ENCODE measurements at regions not wholly inside any gene's neighbourhood (a gene's known extent, or its start where the extent isn't known, plus 50 kb on each side); places are given as distances from the start of the nearest gene placed in this dataset.
A peak's percentile ranks its signal among the peaks of the same experiment; 100 is the strongest.

DNA sequence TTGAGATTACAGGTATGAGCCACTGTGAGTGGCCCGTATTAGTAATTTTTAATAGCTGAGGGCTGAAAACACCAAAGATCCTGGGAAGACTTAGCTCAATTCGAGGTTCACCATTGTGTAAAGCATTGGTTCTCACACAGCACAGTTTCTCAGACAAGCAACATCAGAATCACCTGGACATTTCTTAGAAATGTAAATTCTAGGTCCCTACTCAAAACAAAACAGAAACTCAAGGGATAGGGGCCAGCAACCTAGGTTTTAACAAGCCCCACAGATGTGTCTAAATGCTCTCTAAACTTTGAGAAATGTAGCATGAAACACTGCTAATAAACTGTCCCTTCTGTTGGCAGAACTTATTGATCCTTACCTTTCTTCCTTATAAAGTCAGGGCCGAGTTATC is 681.2 kb downstream of the RNF144A start:
- DNase-seq (ENCODE audit: low spot score): no peak

DNA sequence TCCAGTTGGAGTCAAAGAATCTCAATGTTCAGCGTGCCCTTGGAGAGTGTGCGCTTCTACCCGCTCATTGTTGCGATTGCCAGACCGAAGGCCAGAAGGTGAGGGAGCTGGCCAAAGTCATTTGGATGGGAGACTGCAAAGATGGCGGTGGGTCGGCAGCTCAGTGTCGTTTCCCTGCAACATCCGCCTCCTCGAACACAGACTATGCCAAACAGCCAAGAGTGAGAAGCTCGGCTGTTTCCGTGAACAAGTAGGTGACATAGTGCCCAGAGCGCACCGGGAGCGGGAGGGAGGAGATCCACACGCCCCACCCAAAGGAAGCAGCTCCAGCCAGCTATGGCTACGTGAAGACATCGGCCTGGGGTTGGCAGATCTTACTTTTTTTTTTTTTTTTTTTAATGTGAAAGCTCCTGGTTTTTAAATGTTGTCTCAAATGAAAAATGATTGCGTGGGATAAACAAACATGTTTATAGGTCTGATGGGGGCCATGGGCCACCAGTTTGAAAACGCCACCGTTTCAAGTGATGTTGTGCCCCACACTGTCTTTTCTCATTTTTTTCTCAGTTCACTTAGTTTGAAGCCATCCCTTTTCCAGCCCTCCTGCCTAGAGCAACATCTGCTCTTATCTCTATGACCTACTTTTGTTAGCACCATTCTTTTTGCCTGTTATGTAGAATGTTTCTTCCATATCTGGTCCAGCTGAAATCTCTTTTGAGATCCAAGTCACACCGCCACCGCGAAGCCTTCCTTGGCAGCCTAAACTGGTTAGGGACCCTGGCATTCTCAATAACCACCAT is 682.4 kb downstream of the RNF144A start:
- no peak for DNase-seq (ENCODE audit: low spot score)

DNA sequence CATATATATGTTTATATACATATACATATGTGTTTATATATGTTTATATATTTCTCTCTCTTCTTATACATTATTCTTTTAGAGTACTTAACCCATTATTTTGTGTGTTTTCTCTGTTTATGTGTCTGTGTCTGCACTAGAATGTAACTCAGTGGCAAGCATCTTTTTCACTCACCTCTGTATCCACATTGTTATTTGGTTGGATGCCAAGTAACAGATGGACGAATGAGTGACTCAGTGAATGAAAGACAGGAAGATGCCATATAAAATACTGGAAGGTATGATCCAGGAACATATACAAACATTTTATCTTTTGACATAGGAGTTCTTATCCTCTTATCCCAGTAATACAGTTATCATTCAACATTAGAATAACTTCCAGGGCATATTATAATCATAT is 684.8 kb downstream of the RNF144A start:
- no peak for DNase-seq (ENCODE audit: low spot score)

DNA sequence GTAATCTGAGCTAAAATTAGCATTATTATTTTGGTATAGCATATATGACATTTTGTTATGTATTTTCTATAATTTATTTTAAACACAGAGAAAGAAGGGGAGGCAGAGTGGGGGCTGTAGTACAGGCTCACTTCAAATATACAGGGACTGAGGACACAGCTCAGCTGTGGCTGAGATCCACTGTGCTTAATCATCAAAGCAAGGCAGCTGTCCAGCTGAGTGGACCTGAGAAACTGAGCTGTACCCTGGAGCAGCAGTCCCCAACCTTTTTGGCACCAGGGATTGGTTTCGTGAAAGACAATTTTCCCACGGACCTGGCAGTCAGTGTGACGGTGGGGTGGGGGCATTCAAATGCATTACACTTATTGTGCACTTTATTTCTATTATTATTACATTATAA is 687.2 kb downstream of the RNF144A start:
- no peak for DNase-seq (ENCODE audit: low spot score)

DNA sequence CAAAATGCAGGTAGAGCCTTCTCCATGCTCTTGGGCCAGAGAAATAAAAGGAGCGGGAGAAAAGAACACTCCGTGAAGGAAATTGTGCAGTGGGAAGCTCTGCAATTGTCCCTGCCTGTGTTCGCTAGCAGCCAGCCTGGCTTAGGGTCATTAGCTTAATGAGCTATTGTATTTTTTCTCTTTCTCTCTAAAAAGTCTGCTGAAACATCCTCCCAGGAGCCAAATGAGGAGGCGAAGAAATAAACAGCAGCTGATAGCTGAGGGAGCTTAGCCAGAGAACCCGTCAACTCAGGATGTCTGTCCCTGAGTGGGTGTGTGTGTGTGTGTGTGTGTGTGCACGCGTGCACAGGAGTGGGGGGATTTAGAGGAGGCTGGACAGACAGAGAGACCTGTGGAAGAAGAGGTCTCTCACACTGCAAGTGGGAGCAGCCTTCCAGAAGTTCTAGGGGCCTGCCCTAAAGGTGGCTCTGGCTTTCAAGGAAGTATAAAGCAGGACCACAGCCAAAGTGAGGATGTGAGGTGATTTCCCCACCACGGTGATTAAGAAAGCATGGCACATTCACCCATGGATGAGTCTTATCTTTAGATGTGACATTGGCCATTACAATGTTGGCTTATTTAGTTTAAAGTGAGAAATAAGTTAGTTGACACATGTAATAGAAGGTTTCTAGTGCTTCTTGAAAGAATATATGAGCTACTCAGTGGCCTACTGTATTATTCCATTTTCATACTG is 690.4 kb downstream of the RNF144A start:
- no peak for DNase-seq (ENCODE audit: low spot score)

DNA sequence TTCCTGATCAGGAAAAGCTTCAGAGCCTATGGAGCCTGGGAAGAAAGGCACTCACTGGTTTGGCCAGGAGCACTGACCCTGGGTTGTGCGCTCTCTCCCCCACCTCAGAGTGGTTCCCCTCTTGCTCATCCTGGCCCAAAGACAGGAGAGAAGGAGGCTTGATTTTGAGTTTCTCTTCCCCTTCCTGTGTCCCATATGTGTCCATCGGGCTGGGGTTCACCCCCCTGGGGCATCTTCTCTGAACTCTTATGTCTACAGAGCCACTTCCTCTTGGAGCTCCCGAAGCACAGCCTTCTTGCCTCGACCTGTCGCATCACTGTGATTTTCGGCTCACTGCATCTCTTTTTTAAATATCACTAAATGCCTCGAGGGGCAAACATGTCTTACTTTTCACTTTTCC is 692.3 kb downstream of the RNF144A start:
- DNase-seq (ENCODE audit: low spot score): peak; percentile 8

DNA sequence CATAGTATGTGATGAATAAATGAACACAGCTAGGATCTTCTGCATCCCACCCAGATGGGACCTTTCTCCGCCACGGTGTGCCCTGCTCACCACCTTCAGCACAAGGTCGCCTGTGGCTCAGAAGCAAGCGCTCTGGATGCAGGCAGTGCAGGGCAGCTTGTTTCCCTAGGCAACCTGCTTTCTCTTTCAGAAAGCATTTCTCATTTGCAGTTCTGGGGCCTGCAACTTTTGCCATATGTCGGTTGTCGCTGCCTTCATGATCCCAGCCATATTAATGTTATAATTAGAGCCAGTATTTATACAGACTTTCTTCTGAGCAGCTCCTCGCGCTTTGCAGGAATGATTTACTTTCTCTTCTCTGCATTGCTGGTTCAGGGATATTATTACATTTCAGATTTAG is 692.8 kb downstream of the RNF144A start:
- no peak for DNase-seq (ENCODE audit: low spot score)

DNA sequence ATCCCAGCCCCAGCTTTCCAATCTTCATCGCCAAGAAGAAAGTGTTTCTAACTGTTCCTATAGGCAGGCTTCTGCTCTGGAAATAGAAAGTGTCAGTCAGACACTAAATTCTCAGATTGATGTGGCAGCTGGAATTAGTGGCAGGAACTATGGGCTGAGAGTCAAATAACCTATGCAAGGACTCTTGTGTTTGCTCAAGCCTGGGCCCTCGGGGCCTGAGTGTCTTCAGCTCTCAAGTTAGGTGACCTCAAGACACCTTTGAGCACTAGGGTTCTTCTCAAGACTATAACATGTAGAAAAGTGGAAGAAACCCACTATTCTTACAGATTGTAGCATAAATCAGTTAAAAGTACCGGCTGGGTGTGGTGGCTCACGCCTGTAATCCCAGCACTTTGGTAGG is 694.5 kb downstream of the RNF144A start:
- no peak for DNase-seq (ENCODE audit: low spot score)

DNA sequence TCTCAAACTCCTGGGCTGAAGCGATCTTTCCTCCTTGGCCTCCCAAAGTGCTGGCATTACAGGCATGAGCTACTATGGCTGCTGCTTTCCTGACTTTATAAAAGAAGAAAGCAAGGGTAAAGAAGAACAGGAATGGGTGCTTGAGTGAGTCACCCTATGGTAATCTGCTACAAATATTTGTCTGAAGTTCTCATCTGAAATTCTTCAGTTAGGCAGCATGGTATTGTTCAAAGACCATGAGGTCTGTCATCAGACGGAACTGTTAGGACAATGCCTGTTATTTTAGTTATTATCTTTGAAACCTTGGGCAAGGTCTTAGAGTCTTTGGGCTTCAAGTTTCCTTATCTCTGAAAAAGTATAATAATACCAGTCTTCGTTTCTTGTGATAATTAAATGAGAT is 695.8 kb downstream of the RNF144A start:
- no peak for DNase-seq (ENCODE audit: low spot score)

DNA sequence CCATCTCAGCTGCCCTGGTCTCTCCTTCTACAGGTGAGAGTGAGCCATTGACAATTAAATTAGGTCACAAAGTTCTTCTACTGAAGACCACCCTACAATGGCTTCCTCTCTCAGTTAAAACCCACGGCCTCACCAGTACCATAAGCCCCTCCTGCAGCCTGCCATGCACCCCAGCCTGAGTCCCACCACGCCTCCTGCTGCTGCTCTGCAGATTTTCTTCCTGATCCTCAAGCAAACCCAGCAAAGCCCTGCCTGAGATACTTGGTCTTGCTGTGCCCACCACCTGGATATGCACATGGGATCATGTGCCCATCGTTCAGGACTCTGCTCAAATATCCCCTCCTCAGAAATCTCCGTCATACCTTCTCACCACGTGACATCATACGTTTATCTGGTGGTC is 696.6 kb downstream of the RNF144A start:
- no peak for DNase-seq (ENCODE audit: low spot score)

DNA sequence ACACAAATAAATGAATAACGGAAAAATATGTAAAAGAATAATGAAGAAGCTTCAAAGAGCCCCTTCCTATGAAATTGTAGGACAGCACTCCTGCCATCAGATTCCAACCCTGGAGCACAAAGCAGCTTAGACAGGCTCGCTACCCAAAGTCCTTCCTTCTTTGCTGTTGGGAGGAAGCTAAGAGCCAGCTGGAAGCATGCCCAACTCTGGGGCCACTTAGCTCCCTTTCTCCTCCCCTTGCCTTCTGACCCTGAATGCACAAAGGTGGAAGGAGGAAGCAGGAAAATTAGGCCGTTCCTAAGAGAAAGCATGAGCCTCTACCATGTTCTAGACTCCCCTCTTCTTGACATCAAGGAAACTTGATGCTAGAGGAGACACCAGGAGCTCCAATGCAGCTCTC is 700.8 kb downstream of the RNF144A start:
- no peak for DNase-seq (ENCODE audit: low spot score)

DNA sequence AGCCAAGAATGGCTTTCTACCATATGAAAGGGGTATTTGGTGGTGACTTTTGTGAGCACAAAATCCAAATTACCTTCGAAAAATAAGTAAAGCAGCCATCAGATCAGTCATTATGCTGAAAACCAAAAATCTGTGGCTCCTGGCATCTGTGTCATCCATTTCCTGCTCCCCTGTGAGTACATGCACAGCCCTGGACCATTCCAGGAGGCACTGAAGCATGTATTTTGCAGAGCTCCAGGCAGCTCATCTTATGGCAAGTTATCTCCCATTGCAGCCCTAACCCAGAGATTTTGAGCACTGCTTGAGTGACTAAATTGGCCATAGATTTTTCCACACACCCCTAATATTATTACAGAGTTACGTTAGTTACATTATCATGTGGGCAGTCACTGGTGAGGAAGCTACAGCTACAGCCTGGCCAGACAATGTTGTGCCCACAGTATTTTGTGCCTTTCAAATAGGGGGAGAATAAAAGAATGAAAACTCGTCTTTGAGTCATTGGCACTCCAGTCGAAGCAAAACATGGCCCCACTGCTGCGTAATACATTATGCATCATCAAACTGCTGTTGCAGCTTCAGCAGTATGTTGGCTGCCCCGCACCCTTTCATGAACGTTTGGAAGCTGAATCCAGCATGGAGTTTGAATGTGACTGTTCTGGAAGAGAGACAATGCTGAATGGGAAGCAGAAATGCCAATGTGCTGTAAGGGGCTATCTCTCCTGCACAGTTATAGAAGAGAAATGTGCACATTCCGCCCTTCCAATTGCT is 702.2 kb downstream of the RNF144A start:
- no peak for DNase-seq (ENCODE audit: low spot score)

DNA sequence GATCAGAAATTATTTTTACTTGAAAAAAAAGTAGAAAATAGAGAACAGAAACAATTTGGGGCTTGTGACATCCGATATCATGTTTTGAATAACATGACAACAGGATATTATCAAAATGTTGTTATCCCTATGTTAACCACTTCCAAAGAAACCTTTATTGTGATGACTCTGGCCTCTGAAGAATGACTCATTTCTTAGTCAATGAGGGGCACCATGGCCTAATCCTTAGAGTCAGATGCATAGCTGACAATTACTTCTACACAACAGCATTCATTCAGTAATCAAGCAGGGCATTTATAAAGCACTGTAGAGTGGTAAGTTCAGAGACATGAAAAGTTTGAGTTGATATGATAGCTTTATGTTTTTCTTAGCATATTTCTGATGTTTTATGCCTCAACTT is 703.0 kb downstream of the RNF144A start:
- DNase-seq (ENCODE audit: low spot score): no peak

DNA sequence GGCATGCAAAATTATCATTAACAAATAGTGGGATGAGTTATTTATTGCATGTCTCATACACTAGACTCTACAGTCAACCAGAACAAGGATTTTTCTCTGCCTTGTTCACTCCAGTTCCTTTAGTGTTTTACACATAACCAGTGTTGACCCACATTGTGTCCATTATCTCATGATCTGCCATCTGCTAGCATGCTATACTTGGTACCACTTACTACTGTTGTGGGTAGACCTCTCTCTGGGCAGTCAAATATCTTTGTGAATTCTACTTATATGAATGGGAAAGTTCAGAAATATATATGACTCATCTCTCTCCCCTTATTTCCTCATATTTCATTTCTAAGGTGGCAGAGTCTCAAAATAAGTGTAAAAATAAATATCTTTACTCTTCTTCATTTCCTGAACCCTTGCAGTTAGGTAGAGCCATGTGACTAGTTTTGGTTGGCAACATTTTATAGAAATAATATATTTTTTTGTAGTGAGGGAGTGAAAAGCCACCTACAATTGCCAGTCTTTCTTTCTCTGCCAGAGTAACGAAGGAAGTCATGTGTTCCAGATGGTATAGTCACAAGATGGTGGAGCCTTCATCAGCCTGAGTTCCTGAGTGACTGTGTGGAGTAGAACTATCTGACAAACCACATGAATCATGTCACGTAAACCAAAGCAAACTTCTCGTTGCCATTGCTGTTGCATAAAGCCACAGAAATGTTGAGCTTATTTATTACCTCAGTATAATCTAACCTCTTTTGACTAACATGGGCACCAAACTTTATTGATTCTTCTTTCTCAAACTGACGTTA is 704.0 kb downstream of the RNF144A start:
- DNase-seq (ENCODE audit: low spot score): no peak

DNA sequence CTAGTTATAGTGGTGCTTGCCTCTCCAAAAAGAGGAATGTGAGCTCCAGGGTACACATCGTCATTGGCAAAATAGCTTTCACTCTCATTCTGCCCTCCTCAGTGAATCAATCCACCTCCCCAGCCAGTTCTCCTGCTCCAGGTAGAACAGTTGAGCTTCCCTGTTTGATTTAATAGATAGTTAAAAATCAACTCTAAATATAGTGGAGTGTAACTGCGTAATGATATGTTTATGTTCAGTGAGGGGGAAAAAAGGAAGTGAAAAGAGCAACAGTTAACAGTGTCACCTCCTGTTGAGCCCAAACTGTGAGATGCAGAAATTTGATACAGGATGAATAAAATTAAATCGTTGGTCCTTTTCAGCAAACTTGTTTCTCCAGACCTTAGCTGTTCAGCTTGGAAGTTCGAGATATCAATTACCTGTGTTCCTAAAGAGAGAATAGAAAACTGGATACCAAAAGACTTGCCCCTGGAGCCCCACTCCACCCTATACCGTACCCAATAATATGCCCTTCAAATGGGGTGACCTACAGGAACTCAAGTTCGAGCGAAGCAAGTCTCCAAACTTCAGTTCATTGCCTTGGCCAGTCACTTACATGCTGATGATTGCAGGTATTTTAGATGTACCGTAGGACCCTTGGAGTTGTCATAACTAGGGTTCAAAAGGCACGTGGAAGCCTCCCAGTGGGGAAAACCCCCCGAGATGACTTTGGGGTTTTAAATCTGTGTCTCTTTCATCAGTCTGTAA is 708.4 kb downstream of the RNF144A start:
- peak; percentile 40 for DNase-seq (ENCODE audit: low spot score)

DNA sequence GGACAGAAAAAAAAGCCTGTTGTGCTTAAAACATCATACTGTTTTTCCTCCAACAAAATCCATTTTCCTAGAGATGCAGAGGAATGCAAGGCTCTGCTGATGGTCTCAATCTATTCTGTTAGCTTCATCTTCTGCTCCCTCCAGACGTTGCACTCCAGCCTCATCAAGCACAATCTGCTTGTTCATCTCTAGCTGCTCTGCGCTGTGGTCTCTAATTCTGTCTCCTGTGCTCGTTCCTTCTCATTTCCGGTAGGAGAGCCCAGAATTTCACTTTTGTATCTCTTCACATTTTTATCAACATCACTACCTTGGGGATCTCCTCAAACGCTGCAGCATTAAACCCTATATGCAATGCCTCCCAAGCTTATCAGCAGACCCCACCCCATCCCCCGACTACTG is 708.9 kb downstream of the RNF144A start:
- DNase-seq (ENCODE audit: low spot score): no peak

DNA sequence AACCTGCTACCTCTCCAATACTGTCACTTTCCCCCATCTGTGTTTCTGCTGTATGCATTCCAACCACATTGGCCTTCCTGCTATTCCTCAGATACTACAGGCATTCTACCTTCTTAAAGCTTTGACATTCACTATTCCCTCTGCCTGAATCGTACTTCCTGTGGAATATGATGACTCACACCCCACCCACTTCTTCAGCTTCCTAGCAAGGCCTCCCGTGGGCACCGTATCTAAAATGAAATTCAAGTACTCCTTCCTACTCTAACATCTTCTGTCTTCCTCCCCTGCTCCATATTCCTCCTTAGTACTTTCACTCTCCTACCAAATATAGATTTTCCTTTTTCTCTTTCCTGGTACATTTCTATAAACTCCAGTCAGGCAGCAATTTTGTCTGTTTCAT is 710.4 kb downstream of the RNF144A start:
- no peak for DNase-seq (ENCODE audit: low spot score)

DNA sequence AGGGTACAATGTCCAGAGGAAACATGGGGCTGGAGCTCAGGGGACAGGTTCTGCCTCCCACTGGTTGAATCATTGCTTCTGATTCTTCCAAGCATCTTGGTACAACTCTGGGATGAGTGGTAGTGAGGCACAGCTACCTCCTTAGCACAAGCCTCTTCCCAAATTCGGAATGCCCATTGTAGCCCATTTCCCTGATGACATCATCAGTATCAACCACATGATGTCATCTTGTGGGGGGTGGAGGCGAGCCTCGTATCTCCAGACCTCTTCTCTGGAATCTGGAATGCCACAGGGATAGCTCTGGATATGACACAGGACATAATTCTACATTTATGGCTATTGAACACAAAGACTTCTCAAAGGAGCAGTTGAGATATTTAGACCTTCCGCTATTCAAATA is 715.2 kb downstream of the RNF144A start:
- DNase-seq (ENCODE audit: low spot score): no peak

DNA sequence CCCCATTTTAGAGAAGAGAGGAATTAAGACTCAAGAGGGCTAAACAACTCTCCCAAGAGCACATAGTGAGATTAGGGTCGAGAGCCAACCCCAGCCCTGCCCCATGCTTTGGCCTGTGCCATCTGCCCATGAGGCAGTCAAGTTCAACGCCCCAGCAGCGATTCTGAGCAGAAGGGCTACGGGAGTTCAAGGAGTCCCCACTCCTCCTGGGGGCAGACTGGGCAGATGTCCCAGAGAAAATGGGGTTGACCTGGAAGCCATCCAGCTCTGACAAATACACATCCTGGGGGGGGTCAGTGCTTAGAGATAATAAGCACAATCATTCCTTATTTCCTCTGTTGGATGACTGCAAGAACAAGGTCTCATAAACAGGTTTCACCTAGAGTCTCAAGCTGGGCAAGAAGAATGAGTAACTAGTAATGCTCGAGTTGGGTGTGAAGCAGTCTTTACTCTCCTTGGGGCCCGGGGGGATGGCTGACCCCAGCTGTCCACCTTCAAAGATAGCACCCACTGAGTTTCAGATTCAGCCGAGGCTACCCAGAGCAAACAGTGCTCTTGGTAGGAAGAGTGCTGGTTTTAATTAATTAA is 716.4 kb downstream of the RNF144A start:
- DNase-seq (ENCODE audit: low spot score): no peak

DNA sequence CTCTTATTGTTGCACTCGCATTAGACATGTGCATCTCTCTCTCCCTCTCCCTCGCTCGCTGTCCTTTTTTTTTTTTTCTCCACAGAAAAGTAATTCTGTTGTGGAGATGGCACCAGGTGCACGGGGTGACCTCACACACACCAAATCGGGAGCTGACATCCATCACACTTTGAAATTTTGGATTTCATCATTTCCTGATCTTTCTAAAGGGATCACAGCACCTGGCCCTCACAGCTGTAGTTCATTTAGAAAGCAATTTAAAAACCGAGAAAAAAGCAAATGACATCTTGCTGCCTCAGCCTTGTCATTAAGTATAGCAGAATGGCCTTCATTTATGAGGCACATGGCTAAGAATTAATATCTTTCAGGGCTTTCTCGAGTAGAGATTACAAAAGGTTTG is 717.2 kb downstream of the RNF144A start:
- DNase-seq (ENCODE audit: low spot score): no peak

DNA sequence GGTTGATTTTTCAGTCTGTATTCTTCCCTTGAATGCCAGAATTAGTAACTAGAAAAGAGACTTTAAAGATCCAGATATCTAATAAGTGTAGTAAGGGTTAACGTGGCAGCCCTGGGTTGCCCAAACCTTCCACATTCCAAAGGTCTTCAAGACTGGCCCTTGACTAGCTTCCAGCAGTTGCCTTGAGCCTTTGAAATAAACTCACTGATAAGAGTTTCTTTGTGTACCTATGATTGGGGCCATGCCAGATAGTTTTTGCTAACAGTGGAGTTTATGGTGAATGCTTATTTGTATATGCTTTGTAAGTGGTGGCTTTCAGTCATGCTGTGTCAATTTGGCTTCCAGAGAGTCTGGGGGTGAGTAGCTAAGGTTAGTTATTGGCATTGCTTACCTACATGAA is 722.3 kb downstream of the RNF144A start:
- DNase-seq (ENCODE audit: low spot score): no peak
